GM19455 (cell line): ENCODE measurements at regions not wholly inside any gene's neighbourhood (a gene's known extent, or its start where the extent isn't known, plus 50 kb on each side); places are given as distances from the start of the nearest gene placed in this dataset.

Experiments
- ATAC-seq: cut with Tn5 transposase; IDR thresholded peaks from one replicate; pipeline ENCODE4 v1.9.1; 2021; ENCODE audit not compliant: unreplicated experiment

DNA sequence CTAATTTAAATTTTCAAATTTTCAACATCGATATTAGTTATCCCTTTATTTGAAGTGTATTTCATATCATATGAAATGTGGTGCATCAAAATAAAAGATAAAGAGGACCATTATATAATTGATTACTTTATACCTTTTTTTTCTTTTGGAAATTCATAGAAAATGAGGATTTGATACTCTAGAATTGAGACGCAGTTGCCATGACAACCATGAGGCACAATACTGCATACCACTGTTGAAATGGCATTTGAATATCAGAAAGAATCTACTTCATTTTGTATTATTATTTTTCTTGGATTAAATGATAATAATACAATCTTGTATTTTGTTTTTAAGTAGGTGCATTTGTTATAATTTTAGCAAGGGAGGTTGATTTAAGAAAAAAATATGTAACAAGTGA, 323.1 kb downstream of the PCDH18 start:
- ATAC-seq, result no peak

DNA sequence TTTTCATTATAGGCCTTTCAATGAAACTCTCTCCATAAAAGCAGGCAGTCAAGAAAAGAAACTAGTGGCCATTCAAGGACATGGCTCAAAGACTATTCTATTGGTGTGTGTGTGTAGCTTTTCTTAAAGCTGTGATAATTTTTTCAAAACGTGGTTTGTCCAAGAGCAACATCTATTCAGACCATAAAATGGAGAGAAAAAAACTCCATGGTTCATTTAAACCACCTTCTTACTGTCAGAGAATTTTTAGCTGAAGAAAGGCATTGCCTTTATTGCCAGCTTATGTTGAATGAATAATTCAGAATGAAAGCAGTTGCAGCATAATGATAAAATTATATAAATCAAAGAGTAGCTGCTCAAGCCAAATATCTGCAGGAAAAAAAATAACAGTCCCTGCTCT, 325.5 kb downstream of the PCDH18 start:
- ATAC-seq, result no peak

DNA sequence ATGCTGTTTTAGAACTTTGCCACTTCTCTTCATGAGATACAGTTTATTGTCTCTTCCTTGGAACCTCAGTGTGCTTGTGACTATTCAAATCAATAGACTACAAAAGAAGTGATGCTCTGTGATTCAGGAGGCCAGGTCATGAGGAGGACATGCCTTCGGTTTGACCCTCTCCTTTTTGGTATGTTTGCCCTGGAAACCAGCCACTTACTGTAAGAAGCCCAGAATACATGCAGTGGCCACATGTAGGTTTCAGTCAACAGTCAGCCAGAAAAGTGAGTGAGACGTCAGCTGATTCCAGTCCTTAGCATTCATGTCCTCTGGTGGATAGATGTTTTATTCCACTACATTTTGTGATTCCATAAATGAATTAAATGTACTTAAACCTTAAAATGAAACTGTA, 328.7 kb downstream of the PCDH18 start:
- ATAC-seq, result no peak

DNA sequence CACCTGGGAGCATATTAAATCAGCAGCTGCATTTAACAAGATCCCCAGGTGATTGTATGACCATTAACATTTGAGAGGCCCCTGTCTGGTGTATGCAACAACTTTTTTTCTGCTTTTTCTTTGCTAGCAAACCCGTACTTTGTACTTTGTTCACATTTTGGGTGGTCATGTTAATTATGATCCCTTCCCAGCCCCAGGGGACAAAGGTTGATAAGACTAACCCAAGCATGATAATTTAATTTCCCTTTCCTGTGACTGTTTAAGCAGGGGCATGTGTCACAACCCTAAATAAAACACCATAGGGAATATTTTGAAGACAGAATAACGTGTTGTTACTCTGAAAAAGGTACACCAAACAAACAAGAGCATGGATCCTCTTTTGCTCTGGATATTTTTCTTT, 332.0 kb downstream of the PCDH18 start:
- no peak for ATAC-seq

DNA sequence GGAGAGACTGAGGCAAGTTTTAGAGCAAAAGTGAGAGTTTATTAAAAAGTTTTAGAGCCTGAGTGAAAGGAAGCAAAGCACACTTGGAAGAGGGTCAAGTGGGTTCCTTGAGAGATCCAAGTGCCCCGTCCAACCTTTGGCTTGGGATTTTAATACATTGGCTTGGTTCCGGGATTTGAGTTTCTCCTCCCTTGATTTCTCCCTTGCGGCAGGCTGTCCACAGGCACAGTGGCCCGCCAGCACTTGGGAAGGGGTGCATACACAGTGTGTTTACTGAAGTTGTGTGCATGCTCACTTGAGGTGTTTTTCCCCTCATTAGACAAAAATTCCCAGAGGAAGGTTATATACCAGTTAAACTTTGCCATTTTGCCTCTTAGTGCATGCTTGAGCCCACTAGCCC, 333.5 kb downstream of the PCDH18 start:
- no peak for ATAC-seq

DNA sequence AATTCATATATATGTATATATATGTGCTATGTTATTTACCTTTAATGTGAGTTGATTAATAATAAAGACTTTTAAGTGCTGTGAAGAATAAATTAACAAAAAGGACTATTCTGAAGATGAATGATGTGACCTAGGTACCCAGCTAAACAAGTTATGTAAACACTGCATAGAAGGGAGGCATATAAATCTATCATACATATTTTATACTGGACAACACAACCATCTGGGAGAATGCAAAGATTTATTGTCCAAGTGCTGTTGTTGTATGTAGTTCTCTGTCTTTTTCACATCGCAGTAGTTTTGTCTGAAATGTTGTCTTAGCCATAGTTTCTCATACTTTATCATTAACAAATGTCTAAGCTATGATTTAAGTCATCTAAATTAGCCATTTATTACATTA, 337.6 kb downstream of the PCDH18 start:
- ATAC-seq, result no peak

DNA sequence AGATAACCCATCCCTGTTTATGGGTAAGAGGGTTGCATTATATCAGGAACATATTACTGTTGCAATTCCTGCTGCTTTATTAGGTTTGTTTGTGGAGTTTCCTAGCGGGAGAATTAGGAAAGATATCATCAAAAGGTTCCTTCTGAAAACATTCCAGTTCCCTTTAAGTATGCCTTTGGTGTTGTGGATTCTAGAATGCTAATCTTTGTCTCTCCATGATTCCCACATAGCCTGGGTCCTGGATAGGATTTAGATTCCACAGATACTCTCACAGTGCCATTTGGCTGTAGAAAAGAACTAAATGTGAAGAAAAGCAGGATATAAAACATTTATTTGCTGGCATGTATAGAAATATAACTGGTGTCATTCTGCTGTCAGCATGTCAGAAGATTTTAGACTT, 338.7 kb downstream of the PCDH18 start:
- ATAC-seq, result no peak

DNA sequence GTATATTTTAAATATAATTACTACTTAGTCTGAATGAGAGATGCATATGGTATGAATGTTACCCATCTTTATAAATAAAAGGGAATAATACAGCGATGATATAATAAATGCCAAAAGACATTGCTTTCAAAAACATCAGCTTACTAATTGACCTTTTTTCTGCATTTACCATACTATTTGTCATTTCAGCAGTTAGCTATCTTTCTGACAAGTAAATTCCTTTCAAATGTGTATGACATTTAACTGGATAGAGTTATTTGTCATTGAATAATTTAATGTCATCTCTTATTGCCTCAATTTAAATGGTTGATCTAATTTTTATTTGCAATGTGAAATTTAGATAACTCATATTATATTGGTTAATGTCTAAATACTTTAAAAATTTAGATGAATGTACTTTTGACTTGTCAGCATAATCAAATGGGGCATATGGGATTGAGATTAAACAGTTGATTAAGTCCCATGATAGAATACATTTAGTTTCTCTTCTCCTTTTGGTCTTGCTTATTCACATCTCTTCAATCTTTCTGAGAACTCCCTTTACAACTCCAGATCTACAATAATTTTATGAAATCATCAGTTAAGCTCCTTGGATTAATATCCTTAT, 350.9 kb downstream of the PCDH18 start:
- no peak for ATAC-seq

DNA sequence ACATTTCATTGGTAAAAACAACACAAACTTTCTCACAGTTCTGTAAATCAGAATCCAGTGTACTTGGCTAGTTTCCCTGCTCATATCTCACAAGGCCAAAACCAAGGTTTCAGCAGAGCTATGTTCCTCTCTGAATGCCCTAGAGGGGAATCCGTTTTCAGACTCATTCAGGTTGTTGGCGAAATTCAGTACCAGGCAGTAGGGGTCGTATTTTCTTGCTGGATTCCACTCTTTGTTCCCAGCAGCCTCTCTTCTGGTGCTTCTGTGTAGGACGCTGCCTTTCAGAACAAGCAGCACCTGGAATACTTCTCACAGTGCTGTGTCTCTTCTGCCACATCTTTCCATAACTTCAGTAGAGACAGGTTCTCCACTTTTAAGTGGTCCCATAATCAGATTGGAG, 351.9 kb downstream of the PCDH18 start:
- no peak for ATAC-seq

DNA sequence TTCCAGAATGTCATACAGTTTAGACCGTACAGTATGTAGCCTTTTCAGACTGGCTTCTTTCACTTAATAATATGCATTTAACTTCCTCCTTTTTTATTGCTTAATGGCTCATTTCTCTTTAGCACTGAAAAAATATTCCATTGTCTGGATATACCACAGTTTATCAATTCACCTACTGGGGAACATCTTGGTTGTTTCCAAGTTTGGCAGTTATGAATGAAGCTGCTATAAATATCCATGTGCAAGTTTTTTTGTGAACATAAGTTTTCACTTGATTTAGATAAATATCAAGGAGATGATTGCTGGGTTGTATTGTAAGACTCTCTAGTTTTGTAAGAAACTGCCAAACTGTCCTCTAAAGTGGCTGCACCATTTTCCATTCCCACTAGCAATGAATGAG, 375.5 kb downstream of the PCDH18 start:
- ATAC-seq, result no peak

DNA sequence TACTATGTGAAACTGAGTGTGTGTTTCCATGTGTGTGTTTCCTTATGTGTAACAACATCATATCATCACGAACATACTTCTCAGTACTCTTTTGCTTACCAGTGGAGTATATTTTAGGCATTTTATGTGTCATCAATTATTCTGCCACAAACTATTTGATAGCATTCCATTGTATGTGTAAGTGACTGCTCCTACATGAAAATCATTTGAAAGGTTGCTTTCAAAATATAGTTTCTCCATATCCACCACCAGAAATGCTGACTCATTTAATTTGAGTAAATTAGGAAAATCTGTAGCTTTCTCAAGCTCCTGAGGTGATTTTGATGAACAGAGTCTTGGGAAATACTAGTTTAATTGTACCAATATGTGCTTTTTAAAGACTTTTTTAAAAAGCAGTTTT, 376.2 kb downstream of the PCDH18 start:
- ATAC-seq, result no peak

DNA sequence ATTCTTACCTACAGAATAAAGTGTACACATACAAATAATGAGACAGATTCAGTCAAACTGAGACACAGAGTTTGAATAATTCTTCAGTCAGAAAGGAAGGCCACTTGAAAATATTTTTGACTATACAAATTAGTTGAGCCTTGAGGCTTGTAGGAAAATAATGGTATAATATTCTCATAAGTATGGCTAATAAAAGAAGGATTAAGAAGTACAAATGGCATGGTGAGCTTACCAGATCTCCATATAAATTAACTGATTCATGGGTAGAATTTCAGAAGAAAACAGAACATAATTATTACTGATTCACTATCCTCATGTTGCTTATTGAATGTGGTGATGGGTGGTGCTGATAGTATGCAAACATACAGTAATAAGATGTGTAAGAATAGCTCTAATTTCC, 401.1 kb downstream of the PCDH18 start:
- ATAC-seq, result no peak

DNA sequence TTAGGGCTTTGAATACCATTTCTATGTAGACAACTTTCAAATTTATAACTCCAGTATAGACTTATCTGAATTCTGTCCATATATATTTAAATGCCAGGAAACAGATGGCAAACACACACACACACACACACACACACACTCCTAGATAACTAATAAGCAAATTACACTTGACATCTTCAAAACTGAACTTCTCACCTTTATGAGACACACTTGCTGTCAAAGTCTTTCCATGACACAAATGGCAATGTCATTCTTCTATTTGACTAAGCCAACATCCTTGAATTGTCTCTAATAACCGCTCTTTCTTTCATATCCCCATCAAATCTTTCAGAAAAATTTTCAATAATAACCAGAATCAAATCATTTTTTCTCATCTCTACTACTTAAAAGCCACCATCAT, 402.4 kb downstream of the PCDH18 start:
- ATAC-seq, result no peak

DNA sequence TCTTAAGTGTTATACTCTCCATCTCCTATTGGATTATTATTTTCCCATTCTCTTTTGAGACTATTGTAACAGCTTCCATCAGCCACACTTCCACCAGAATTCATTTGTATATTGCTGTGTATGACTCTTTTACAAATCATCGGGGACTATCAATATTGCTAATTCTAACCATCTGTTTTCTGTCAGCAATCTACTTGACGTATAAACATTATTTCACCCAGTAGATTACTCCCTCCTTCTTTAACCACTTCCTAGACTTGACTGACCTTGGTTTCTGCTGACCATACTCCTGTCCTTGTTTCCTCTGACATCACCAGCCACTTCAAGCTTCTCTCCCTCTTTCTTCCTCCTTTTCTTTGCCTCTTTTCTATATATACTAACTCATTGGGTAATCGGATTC, 402.9 kb downstream of the PCDH18 start:
- ATAC-seq, result no peak

DNA sequence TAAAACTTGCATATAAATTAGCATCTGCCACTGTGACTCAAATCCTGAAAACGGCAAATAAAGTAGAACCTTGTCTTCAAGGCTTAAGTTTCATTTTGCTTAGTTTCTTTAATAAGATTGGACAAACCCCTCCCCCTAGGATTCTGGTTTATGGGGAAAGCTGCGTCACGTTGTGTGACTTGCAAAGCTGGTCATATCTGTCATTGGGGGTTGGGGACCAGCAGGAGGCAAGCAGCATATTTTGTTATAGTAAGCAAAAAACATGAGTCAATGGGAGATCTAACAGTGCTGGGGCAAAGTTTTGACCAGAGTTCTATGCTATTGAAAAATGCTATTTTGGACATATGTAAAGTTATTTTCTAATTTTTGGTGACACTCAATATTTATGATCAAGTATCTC, 407.3 kb downstream of the PCDH18 start:
- ATAC-seq, result no peak

DNA sequence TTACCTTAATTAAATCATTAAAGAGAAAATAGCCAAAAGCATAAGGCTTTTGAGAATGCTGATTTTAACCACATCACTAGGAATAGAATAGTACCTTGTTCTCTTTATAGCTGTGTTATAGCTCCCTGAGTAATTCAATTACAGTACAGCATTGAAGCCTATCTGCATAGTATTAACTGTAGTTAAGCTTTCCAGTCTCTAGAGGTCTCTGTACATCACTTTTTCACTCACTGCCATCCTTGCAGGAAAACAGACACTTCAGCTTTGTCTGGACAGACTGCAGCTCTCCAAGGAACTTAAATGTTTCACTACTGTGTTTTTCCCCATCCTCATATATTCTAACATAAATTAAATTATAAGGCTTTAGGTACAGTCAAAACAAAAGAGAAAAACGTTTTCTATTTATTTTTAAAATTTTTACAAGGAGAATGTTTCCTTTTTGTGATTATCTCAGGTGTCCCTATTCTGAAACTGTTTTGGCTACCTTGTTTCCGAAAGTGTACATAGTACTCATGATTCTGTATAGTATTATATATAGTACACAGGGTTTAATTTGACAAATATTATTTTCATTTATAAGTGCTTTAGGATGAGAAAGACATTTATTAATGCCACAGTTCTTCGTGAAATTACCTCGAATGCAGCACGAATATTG, 407.9 kb downstream of the PCDH18 start:
- peak; percentile 84 for ATAC-seq

DNA sequence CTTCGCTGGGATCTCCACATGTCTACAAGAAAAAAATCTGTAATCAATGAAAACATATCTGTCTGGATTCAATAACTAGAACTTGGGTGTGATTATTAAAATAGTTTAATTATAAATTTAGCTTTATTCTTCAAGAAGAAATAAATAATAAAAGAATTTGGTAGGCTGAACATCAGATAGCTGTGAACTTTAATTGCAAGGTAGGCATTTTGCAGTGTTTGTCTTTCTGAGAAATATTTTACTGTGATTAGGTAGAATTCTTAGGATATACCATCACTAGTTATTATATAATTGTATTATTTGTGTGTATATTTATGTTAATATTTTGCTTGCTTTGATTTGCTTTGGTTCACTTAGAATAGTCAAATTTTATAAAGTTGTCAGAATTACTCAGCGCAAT, 409.4 kb downstream of the PCDH18 start:
- ATAC-seq, result no peak

DNA sequence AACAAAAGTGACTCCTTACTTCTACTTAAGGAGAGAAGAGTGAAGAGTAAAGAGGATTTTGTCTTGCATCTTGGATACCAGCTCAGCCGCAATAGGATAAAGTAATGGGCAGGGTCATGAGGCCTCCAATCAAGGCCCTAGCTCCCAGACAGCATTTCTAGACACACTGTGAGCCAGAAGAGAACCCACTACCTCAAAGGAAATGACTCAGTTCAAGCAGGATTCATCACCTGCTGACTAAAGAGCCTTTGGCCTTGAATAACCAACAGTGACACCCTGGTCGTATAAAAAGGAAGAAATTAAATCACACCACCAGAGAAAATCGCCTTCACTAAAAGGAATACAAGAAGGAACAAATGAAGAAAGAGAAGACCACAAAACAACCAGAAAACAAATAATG, 416.1 kb downstream of the PCDH18 start:
- ATAC-seq, result no peak

DNA sequence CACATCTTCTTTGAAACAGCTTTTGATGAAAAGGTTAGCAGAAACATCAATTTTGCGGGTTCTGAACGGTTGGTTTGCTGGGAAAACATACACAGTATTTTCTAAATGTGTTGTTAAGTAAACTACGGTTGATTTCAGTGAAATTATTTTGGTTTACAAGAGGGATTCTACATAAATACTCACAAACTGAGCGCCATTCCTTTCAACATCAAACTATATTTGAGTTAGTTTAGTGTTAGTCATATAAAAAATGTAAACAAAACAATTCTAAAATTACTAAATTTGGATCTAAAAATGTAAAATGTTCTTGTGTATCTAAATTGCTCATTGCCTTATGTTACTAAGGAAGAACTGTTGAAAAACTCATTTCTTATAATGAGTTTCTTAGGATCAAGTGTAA, 425.6 kb downstream of the PCDH18 start:
- ATAC-seq, result no peak

DNA sequence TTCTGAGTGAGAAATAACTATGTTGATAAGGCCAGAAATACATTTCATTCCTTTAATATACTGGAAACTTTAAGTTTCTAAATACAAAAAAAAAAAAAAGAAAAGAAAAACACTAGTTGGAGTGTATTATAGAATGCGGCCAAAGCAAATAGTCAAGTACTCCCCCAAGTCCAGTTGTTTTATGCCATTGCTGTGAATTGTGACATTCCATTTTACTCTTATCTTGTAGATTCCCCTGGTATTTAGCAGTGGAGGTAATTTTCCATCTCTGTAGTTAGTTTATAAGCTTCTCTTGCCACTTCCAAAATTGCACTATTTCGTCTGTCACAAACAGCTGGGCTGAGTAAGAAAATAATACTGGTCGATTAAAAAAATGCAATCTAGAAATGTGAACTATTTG, 426.0 kb downstream of the PCDH18 start:
- no peak for ATAC-seq

DNA sequence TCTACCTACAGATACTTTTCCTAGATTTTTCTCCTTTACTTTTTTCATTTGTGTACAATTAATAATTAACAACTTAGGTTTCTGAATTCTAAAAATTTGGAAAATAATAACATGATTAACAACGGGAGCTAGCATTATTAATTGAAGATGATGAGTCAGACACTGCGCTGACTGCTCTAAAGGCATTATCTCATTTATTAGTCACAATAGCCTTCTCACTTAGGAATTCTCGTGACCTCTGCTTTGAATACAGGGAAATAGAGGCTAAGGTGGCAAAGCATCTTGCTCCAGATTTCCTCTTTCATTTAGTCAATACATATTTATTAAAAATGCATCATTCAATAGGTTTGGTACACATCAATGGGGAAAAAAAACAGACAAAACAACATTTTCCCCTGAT, 441.3 kb downstream of the PCDH18 start:
- no peak for ATAC-seq

DNA sequence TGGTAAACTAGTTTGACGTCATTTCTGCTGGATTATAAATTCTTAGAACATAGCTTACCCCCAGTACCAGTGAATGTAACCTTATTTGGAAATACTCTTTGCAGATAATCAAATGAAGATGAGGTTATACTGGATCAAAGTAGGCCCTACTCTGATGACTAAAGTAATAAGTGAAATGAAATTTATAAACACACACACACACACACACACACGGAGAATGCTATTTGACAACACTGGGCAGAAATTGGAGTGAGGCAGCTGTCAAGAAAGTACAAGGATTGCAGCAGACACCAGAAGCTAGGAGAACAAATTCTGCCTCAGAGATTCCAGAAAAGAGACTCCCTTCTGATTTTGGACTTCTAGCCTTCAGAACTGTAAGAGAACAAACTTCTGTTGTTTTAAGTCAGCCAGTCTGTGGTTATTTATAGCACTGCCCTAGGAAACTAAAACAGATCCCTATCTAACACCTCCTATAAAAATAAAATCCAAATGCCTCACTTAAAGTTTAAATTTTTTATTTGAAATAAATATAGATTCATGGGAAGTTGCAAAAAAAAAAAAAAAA, 448.6 kb downstream of the PCDH18 start:
- ATAC-seq, result no peak

DNA sequence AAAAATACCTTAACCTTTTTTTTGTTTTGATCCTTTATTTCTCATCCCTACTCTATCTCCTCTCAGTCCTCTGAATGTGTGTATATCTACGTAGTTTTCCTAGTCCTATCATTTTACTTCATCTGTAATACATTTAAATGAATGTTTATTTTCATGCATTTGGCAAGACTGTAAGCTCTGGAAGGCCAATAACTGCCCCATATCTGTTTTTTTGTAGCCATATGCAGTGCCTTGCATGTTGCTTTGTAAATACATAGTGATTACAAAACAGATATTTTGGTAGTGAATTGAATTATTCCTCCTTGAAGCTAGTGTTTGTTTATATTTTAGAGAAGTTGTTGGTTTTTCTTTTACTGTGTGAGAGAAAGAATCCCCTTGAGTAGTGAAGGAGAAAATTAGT, 450.2 kb downstream of the PCDH18 start:
- no peak for ATAC-seq
